Cardiac fibroblast (primary cell): ENCODE measurements at regions not wholly inside any gene's neighbourhood (a gene's known extent, or its start where the extent isn't known, plus 50 kb on each side); places are given as distances from the start of the nearest gene placed in this dataset.

Experiments
- DNase-seq, 2 donors: peaks; one replicate each; pipeline versions ENCODE4 v3.0.0 to v3.0.0-alpha.2; 2010; ENCODE audit warnings: low read depth in 2 of 2
- H3K4me3 ChIP-seq, 2 donors: replicated peaks in 1 of 2; 1 replicate in 1 of 2; 2 replicates in 1 of 2; pipeline ENCODE4 v1.5.1; 2011; ENCODE audit warnings: low read depth in 2 of 2, low read length in 2 of 2, mild to moderate bottlenecking in 2 of 2, moderate library complexity in 1 of 2
- TF ChIP-seq, protein P1 (sequence below): IDR thresholded peaks from one replicate; pipeline ENCODE4 v1.5.1; 2011; ENCODE audit warnings: low read depth, mild to moderate bottlenecking, low read length, inconsistent platforms

DNA sequence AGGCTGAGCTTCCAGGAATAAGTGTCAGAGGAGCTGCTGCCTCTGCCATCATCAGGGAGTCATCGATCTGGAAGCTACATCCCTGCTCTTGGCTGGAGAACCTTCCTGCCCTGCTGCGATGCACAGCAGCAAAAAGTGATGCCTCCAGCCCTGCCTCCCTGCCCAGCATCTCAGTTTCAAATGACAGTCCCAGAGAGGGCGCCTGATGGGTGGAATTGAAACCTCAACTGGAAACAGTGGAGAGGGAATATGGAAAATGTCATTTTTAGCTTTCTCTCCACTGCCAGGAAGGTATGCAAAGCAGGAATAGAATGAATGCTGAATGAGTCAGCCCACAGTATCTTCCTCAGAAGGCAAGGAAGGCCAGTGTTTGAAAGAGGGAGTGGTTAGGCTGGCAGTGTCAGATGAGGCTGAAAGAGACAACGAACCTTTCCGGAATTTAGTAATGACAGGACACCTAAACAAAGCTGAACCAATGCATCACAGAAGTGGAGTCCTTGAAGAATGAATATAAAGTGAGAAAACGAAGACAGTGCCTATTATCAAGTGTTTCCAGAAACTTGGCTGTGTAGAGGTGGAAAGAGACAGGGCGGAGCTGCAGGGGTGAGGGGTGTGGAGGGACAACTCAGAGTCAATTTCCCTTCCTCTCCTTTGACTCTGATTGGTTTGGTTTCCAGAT, 153.9 kb upstream of the NDUFV2 start:
- TF ChIP-seq, protein P1, sequence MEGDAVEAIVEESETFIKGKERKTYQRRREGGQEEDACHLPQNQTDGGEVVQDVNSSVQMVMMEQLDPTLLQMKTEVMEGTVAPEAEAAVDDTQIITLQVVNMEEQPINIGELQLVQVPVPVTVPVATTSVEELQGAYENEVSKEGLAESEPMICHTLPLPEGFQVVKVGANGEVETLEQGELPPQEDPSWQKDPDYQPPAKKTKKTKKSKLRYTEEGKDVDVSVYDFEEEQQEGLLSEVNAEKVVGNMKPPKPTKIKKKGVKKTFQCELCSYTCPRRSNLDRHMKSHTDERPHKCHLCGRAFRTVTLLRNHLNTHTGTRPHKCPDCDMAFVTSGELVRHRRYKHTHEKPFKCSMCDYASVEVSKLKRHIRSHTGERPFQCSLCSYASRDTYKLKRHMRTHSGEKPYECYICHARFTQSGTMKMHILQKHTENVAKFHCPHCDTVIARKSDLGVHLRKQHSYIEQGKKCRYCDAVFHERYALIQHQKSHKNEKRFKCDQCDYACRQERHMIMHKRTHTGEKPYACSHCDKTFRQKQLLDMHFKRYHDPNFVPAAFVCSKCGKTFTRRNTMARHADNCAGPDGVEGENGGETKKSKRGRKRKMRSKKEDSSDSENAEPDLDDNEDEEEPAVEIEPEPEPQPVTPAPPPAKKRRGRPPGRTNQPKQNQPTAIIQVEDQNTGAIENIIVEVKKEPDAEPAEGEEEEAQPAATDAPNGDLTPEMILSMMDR: no peak
- peak; percentile 76 to 88 for DNase-seq
- H3K4me3 ChIP-seq: no peak overlapping the region

DNA sequence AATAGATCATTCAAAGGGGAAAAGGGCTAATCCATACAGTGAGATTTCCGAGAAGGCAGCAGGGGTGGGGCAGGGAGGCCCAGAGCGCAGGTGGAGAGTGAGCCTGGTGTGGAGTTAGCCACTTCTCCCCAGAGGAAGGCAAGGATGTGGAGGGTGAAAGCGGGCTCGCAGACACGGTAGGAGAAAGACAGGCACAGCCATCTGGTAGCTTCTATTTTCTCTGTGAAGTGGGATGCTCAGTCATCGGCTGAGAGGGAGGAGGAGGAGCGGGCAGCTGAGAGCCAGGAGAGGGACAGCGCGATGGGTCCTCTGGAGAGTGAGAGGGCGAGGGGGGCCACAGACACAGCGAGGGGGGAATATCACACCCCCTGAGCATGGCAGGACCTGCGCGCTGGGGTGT, 153.3 kb upstream of the NDUFV2 start:
- TF ChIP-seq, protein P1: no peak
- no peak overlapping the region for H3K4me3 ChIP-seq
- peak in 1 of 2 donors; percentile 11 for DNase-seq

DNA sequence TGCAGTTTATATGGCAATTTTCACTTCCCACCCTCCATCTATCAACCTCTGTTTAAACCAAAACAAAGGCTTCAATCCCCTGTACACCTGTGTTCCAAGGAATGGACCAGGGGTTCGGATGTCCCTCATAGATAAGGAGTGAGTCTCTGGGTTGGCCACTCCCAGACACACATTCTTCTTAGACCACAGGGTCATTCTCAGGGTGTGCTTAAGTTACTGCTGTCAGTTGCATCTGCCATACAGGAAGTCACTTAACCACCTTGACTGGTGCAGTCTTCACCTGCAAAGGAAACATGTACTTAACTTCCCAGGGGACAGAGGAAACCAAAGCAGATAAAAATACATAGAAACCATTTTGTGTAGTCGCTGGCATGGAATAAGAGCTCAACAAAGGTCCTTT, 151.0 kb upstream of the NDUFV2 start:
- H3K4me3 ChIP-seq: no peak overlapping the region
- DNase-seq: no peak
- TF ChIP-seq, protein P1: no peak

DNA sequence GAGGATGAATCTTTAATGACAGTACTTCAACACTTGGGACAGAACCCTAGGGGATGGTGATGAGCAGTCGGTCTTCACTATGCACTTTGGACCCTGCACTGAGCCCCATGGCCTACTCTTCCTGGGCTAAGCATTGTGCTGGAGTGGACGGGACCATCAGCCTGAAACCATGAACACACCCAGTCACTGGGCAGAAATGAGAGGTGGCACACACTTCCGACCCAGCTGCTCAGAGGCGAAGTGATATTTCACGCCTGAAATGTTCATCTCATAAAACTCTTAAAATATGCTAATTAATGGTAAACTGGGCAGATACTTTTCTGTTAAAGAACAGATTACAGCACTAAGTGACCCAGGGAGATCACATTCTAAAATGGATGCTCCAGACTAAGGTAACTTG, 150.3 kb upstream of the NDUFV2 start:
- no peak for DNase-seq
- no peak overlapping the region for H3K4me3 ChIP-seq
- TF ChIP-seq, protein P1: no peak

DNA sequence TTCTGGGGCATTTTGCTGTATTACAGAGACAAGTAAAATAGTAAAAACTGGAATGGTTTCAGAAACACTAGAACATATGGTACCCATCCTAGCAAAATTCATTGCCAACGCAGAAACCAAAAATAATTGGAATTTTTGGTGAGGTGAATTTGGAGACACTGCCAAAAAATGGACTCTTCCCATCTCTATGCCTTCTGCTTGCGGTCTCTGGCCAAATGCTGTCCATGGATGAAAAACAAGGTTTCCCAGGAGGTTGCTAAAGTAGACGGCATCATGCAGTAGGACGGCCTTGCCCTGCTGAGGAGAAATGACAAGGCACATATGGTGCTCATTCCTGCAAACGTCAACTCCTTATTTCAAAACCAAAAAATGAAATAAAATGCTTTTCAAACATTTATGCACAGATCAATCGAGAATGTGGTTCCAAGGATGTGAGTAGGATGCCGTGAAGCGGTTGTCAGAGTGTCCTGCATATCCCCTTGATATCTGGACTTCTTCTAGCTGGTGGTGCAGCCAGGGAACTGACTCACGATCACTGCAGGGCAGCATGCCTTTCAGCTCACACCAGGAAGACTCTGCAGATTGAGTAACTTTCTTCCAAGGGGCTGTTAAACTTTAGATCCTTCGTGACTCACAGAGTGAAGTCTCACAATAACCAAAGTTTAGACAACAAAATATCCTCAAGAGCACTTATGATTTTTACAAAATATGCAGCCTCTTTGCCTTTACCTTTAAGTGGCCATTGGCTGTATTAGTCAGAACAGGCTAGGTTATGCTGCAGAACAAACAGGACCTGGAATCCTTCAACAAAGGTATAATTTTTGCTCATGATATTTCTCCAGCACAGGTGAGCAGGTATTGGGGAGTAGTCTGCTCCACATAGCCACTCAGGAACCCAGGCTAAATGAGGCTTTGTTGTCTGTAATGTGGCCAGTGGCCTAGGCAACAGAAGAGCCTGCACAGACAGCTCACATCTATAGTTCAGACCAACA, 149.4 kb upstream of the NDUFV2 start:
- no peak overlapping the region for H3K4me3 ChIP-seq
- TF ChIP-seq, protein P1: peak; percentile 7
- peak; percentile 86 to 93 for DNase-seq

DNA sequence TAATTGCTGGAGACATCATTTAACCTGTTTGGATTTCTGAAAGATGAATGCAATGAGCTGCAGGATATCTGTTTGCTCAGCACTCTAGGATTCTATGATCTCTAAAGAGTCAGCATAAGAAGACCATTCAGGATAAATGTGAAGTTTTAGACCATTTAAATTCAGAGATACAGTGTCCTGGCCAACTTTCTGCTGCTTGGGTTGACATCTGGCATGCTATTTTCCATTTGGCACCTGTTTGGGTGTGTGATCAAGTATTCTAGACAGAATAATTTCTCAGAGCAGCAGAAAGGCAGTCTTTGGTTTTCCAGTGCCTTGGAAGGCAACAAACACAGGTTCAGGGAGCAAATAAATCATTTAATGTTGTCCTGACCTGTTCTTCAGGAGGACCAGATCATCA, 144.8 kb upstream of the NDUFV2 start:
- no peak overlapping the region for H3K4me3 ChIP-seq
- no peak for DNase-seq
- TF ChIP-seq, protein P1: no peak
